Neural progenitor cell (in vitro differentiated cells): ENCODE measurements at regions not wholly inside any gene's neighbourhood (a gene's known extent, or its start where the extent isn't known, plus 50 kb on each side); places are given as distances from the start of the nearest gene placed in this dataset.

Source experiments
- EZH2phosphoT487 ChIP-seq: fragments of 200-600 bp; sonication (generic); IDR thresholded peaks from 2 replicates; pipeline ENCODE4 v1.6.1; 2017; ENCODE audit warnings: antibody characterized with exemption
- TF ChIP-seq, protein P1 (sequence below): fragments of 200-600 bp; sonication (generic); IDR thresholded peaks from 2 replicates; pipeline ENCODE4 v1.5.1; 2017; ENCODE audit warnings: antibody characterized with exemption, mild to moderate bottlenecking

DNA sequence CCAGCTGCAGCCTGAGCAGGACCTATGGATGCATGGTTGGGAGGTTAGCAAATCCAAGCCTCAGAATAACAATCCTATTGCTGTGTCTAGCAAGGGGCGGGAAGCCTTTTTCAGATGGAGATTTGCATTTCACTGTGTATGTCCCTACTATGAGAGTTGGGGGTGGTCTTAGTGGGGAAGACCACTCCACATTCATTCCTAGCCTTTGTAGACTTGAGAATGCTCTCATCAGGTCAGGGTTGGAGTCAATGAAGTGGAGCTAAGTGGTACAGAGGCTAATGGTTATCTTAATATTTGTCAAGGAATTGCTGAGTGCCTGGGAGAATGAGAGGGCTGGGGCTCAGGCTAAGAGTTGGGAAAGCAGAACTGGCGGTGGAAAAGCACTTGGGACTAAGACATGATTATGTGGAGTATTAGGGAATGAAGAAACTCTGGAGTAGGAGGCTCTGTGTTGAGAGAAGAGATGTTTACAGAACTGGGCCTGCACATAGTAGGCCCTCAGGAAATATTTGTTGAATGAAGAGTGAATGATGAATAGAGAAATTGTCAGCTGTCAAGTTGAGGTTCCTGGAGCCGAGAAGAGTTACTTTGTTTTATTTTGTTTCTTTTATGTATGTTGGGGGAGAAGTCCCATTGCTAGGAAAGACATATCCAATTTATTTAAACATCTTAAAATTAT, 175.5 kb upstream of the SPRY4 start:
- TF ChIP-seq, protein P1, sequence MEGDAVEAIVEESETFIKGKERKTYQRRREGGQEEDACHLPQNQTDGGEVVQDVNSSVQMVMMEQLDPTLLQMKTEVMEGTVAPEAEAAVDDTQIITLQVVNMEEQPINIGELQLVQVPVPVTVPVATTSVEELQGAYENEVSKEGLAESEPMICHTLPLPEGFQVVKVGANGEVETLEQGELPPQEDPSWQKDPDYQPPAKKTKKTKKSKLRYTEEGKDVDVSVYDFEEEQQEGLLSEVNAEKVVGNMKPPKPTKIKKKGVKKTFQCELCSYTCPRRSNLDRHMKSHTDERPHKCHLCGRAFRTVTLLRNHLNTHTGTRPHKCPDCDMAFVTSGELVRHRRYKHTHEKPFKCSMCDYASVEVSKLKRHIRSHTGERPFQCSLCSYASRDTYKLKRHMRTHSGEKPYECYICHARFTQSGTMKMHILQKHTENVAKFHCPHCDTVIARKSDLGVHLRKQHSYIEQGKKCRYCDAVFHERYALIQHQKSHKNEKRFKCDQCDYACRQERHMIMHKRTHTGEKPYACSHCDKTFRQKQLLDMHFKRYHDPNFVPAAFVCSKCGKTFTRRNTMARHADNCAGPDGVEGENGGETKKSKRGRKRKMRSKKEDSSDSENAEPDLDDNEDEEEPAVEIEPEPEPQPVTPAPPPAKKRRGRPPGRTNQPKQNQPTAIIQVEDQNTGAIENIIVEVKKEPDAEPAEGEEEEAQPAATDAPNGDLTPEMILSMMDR, result no peak
- TF ChIP-seq EZH2phosphoT487, result no peak
